IMR-90 (cell line): ENCODE measurements at regions not wholly inside any gene's neighbourhood (a gene's known extent, or its start where the extent isn't known, plus 50 kb on each side); places are given as distances from the start of the nearest gene placed in this dataset.

Experiments
- ATAC-seq: fragments of 200-7000 bp; cut with Tn5 transposase; 2 replicates; pipeline ENCODE4 v1.9.1; 2020; ENCODE audit warnings: low read depth, mild to moderate bottlenecking, moderate library complexity
- BruUV-seq: library from RNA; stranded (reverse); fragments of 400-500 nt; replicated peaks from 2 replicates; lab custom pipeline; 2021; lab: Mats Ljungman, UMichigan
- CTCF ChIA-PET: fragments of 300-600 bp; formaldehyde crosslinking; extraction: SDS; loops from one replicate; lab custom pipeline; 2021; ENCODE audit warnings: antibody characterized with exemption; lab: Yijun Ruan, JAX
- POLR2A ChIA-PET: fragments of 300-600 bp; sonication (Branson Sonifier 250); formaldehyde crosslinking; loops from one replicate; lab custom pipeline; 2022; ENCODE audit warnings: antibody characterized with exemption; ENCODE audit not compliant: unreplicated experiment; lab: Charles Lee
- DNase-seq: peaks from one replicate; pipeline ENCODE4 v3.0.0; 2013
- H2AFZ ChIP-seq: replicated peaks from 2 replicates; pipeline ENCODE3; 2013; ENCODE audit warnings: low read length, mild to moderate bottlenecking; ENCODE audit not compliant: poor library complexity
- H2AK5ac ChIP-seq: 2 replicates; pipeline ENCODE4 v1.6.1; 2013; ENCODE audit warnings: low read depth, low read length, inconsistent platforms
- H2AK9ac ChIP-seq: replicated peaks from 2 replicates; pipeline ENCODE3; 2013; ENCODE audit warnings: mild to moderate bottlenecking, low read depth, low read length, moderate library complexity; ENCODE audit not compliant: poor library complexity
- H2BK120ac ChIP-seq: 2 replicates; pipeline ENCODE4 v1.6.1; 2013; ENCODE audit warnings: low read depth, low read length, inconsistent platforms
- H2BK15ac ChIP-seq: 3 replicates; pipeline ENCODE4 v1.6.1; 2013; ENCODE audit warnings: low read depth, low read length, inconsistent platforms
- H2BK20ac ChIP-seq: 2 replicates; pipeline ENCODE4 v1.6.1; 2013; ENCODE audit warnings: low read depth, mild to moderate bottlenecking, inconsistent platforms, low read length, moderate library complexity
- H2BK5ac ChIP-seq: 2 replicates; pipeline ENCODE4 v1.6.1; 2013; ENCODE audit warnings: mild to moderate bottlenecking, low read depth, low read length, inconsistent platforms; ENCODE audit not compliant: poor library complexity, severe bottlenecking
- H3K14ac ChIP-seq: replicated peaks from 2 replicates; pipeline ENCODE4 v1.6.1; 2013; ENCODE audit warnings: low read depth, low read length, inconsistent platforms
- H3K18ac ChIP-seq: 2 replicates; pipeline ENCODE4 v1.6.1; 2013; ENCODE audit warnings: low read depth, low read length, control low read depth
- H3K23ac ChIP-seq: 2 replicates; pipeline ENCODE4 v1.6.1; 2013; ENCODE audit warnings: low read depth, low read length, inconsistent platforms
- H3K27ac ChIP-seq: 2 replicates; pipeline ENCODE4 v1.5.1; 2013; ENCODE audit warnings: mild to moderate bottlenecking, control low read depth, low read length; ENCODE audit not compliant: insufficient read depth
- H3K27me3 ChIP-seq: 2 replicates; pipeline ENCODE4 v1.6.1; 2013; ENCODE audit warnings: low read length; ENCODE audit not compliant: control insufficient read depth, insufficient read depth
- H3K36me3 ChIP-seq: 2 replicates; pipeline ENCODE4 v1.6.1; 2013; ENCODE audit warnings: low read length, mixed read lengths; ENCODE audit not compliant: control insufficient read depth, insufficient read depth
- H3K4ac ChIP-seq: 2 replicates; pipeline ENCODE4 v1.6.1; 2013; ENCODE audit warnings: low read depth, low read length, inconsistent platforms
- H3K4me1 ChIP-seq: 2 replicates; pipeline ENCODE4 v1.6.1; 2013; ENCODE audit warnings: low read length, mixed read lengths; ENCODE audit not compliant: control insufficient read depth, insufficient read depth
- H3K4me2 ChIP-seq: 2 replicates; pipeline ENCODE4 v1.6.1; 2013; ENCODE audit warnings: low read depth, mild to moderate bottlenecking, control low read depth, low read length, moderate library complexity
- H3K4me3 ChIP-seq: 2 replicates; pipeline ENCODE4 v1.5.1; 2013; ENCODE audit warnings: low read depth, mild to moderate bottlenecking, control low read depth, low read length, moderate library complexity; ENCODE audit not compliant: insufficient read depth
- H3K56ac ChIP-seq: 2 replicates; pipeline ENCODE4 v1.6.1; 2013; ENCODE audit warnings: low read length, inconsistent platforms; ENCODE audit not compliant: insufficient read depth; ENCODE audit errors: extremely low read depth
- H3K79me1 ChIP-seq, 2 experiments: 2 replicates each; pipeline ENCODE4 v1.6.1; 2013; ENCODE audit warnings: low read length in 2 of 2, inconsistent platforms in 1 of 2, low read depth in 1 of 2
- H3K9ac ChIP-seq: 2 replicates; pipeline ENCODE4 v1.6.1; 2013; ENCODE audit warnings: low read depth, low read length, control low read depth
- H3K9me1 ChIP-seq: 2 replicates; pipeline ENCODE4 v1.6.1; 2013; ENCODE audit warnings: low read length, inconsistent platforms; ENCODE audit not compliant: insufficient read depth
- H3K9me3 ChIP-seq: 2 replicates; pipeline ENCODE4 v1.6.1; 2013; ENCODE audit warnings: low read length; ENCODE audit not compliant: control insufficient read depth, insufficient read depth
- H4K20me1 ChIP-seq: 2 replicates; pipeline ENCODE4 v1.6.1; 2013; ENCODE audit warnings: low read length, inconsistent platforms; ENCODE audit not compliant: insufficient read depth
- H4K5ac ChIP-seq: 2 replicates; pipeline ENCODE4 v1.6.1; 2013; ENCODE audit warnings: mild to moderate bottlenecking, low read depth, low read length, control low read depth
- H4K8ac ChIP-seq, 2 experiments: 2 replicates each; pipeline ENCODE4 v1.6.1; 2013; ENCODE audit warnings: low read depth in 2 of 2, low read length in 2 of 2, control low read depth in 1 of 2, inconsistent platforms in 1 of 2
- H4K91ac ChIP-seq: 2 replicates; pipeline ENCODE4 v1.6.1; 2013; ENCODE audit warnings: low read depth, low read length, inconsistent platforms; ENCODE audit not compliant: insufficient read depth
- CEBPB ChIP-seq: IDR thresholded peaks from 2 replicates; pipeline ENCODE4 v1.6.1; 2012; ENCODE audit warnings: low read depth, low read length, improper control_type of control experiment
- FOS ChIP-seq: fragments of 150-350 bp; IDR thresholded peaks from 2 replicates; pipeline ENCODE4 v1.6.1; 2016; ENCODE audit warnings: low read depth, low read length
- NFE2L2 ChIP-seq: fragments of 150-350 bp; IDR thresholded peaks from 2 replicates; pipeline ENCODE4 v1.6.1; 2016; ENCODE audit warnings: low read depth, mild to moderate bottlenecking, low read length
- POLR2A ChIP-seq: IDR thresholded peaks from 2 replicates; pipeline ENCODE4 v1.6.1; 2012; ENCODE audit warnings: mild to moderate bottlenecking, low read depth, low read length
- RAD21 ChIP-seq: IDR thresholded peaks from 2 replicates; pipeline ENCODE4 v1.6.1; 2012; ENCODE audit warnings: low read length, improper control_type of control experiment
- RFX5 ChIP-seq: IDR thresholded peaks from 2 replicates; pipeline ENCODE4 v1.8.0; 2012; ENCODE audit warnings: low read depth, mild to moderate bottlenecking, low read length, moderate library complexity
- SMC3 ChIP-seq: fragments of 150-350 bp; IDR thresholded peaks from 2 replicates; pipeline ENCODE4 v1.6.1; 2016; ENCODE audit warnings: low read depth, mild to moderate bottlenecking, antibody characterized with exemption, low read length, moderate library complexity
- USF2 ChIP-seq: fragments of 150-350 bp; IDR thresholded peaks from 2 replicates; pipeline ENCODE4 v1.6.1; 2017; ENCODE audit warnings: mild to moderate bottlenecking, antibody characterized with exemption, low read length, low read depth
- WGBS, 2 experiments: methylation state at CpG; one replicate each; pipeline versions ENCODE4 v1.1.5 to v1.1.7; 2013; ENCODE audit warnings: missing lambda C conversion rate in 2 of 2; ENCODE audit not compliant: insufficient read length in 1 of 2; ENCODE audit errors: extremely low coverage in 2 of 2; 5-methylcytosine and 5-hydroxymethylcytosine counted together
- dilution Hi-C: fragments of 300-500 bp; cut with HindIII; formaldehyde crosslinking; loops from one replicate; pipeline ENCODE4 v1.14.3; 2018; ENCODE audit warnings: low sequenced_read_pairs; ENCODE audit not compliant: unreplicated experiment
- in situ Hi-C: fragments of 300-500 bp; cut with MboI; formaldehyde crosslinking; loops from 3 replicates; pipeline ENCODE4 v1.14.3; 2019; ENCODE audit warnings: low sequenced_read_pairs, inconsistent platforms, mixed read lengths
- intact Hi-C: fragments of 100-400 bp; cut with micrococcal nuclease; formaldehyde crosslinking; loops from 2 replicates; pipeline ENCODE4 v1.10.0; 2022
- TF ChIP-seq, protein P1 (sequence below): conservative IDR thresholded peaks from 2 replicates; pipeline ENCODE4 v1.5.1; 2012; ENCODE audit warnings: mild to moderate bottlenecking, low read depth, low read length, improper control_type of control experiment

- no peak for DNase-seq
- no peaks in the 10 kb centered on the region for H3K9me3 ChIP-seq
- no peaks in the 10 kb centered on the region for H3K36me3 ChIP-seq
- WGBS, 2 experiments: no CpG with 5 or more reads among the region's 2 CpGs
- no peak overlapping the region for H2AK9ac ChIP-seq
- ATAC-seq: no peak
- no TSS peak for BruUV-seq
- no peaks in the 10 kb centered on the region; the same call in 1 of the 2 replicates for H3K4me1 ChIP-seq
- no peak overlapping the region for H3K4ac ChIP-seq
- in situ Hi-C loops (no loop called here), intact Hi-C loops (no loop called here), dilution Hi-C loops (no loop called here)
- no peak overlapping the region for H4K8ac ChIP-seq
- no peak overlapping the region for H3K4me3 ChIP-seq
- H3K56ac ChIP-seq: no peak overlapping the region
- no peaks in the 10 kb centered on the region for H4K20me1 ChIP-seq
- H3K27me3 ChIP-seq: no peaks in the 10 kb centered on the region
- H3K4me2 ChIP-seq: no peak overlapping the region
- no peak overlapping the region for H2BK120ac ChIP-seq
- no peak overlapping the region for H2BK15ac ChIP-seq
- H2BK5ac ChIP-seq: no peak overlapping the region
- H3K23ac ChIP-seq: no peak overlapping the region
- TF ChIP-seq FOS (no peak), SMC3 (no peak), NFE2L2 (no peak), RFX5 (no peak), RAD21 (no peak), POLR2A (no peak), USF2 (no peak), CEBPB (no peak)
- TF ChIP-seq, protein P1, sequence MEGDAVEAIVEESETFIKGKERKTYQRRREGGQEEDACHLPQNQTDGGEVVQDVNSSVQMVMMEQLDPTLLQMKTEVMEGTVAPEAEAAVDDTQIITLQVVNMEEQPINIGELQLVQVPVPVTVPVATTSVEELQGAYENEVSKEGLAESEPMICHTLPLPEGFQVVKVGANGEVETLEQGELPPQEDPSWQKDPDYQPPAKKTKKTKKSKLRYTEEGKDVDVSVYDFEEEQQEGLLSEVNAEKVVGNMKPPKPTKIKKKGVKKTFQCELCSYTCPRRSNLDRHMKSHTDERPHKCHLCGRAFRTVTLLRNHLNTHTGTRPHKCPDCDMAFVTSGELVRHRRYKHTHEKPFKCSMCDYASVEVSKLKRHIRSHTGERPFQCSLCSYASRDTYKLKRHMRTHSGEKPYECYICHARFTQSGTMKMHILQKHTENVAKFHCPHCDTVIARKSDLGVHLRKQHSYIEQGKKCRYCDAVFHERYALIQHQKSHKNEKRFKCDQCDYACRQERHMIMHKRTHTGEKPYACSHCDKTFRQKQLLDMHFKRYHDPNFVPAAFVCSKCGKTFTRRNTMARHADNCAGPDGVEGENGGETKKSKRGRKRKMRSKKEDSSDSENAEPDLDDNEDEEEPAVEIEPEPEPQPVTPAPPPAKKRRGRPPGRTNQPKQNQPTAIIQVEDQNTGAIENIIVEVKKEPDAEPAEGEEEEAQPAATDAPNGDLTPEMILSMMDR: no peak
- POLR2A ChIA-PET: interaction anchor here (0.6 kb wide), 1 partner anchor 36 kb away, joined by 4 read pairs; no protein-coding TSS in a partner anchor
- H2AK5ac ChIP-seq: no peak overlapping the region
- no peaks in the 10 kb centered on the region for H3K79me1 ChIP-seq
- CTCF ChIA-PET: no interaction called here
- H3K9me1 ChIP-seq: peaks cover 3% of the 10 kb centered on the region; the same call in 1 of the 2 replicates
- H2BK20ac ChIP-seq: no peak overlapping the region
- no peak overlapping the region for H4K5ac ChIP-seq
- H4K91ac ChIP-seq: no peak overlapping the region
- H3K27ac ChIP-seq: no peak overlapping the region
- no peak overlapping the region for H3K14ac ChIP-seq
- H3K9ac ChIP-seq: no peak overlapping the region
- no peak overlapping the region for H3K18ac ChIP-seq
- no peak overlapping the region for H2AFZ ChIP-seq
Observed at GRCh38 chr12:69015017-69015416, 82.0 kb upstream of the CPM start.
